ENCODE measurements at regions not wholly inside any gene's neighbourhood (a gene's known extent, or its start where the extent isn't known, plus 50 kb on each side); places are given as distances from the start of the nearest gene placed in this dataset.

- DNase-seq = no peak
- H3K27ac ChIP-seq = no peak overlapping the region
- no peaks in the 10 kb centered on the region for H3K4me1 ChIP-seq
- no peak overlapping the region for H3K4me3 ChIP-seq
- no peaks in the 10 kb centered on the region for H3K27me3 ChIP-seq
- no peak for TF ChIP-seq CTCF (IDR thresholded peaks at IDR 0.05)
- no peak for TF ChIP-seq EP300 (IDR thresholded peaks at IDR 0.05)
- TF ChIP-seq POLR2A (IDR thresholded peaks at IDR 0.05) = no peak
- no peak for TF ChIP-seq POLR2AphosphoS5 (IDR thresholded peaks at IDR 0.05)
- no peak for ATAC-seq (ENCODE audit: low FRiP score in 2 of 2)
- H3K9me3 ChIP-seq = no peaks in the 10 kb centered on the region
- WGBS, 2 donors = 67 to 75% methylated on average over 2 of the region's 2 CpGs
- no peaks in the 10 kb centered on the region for H3K36me3 ChIP-seq
Observed at GRCh38 chr3:137075020-137075419, 117.2 kb downstream of the IL20RB start.

- Histone ChIP-seq H3K4me3 (no peak overlapping the region), H3K27me3 (no peaks in the 10 kb centered on the region), H3K27ac (no peak overlapping the region), H3K4me1 (no peaks in the 10 kb centered on the region), H3K9me3 (no peaks in the 10 kb centered on the region), H3K36me3 (no peaks in the 10 kb centered on the region)
- no peak for TF ChIP-seq EP300 (IDR thresholded peaks at IDR 0.05)
- no peak for TF ChIP-seq POLR2A (IDR thresholded peaks at IDR 0.05)
- TF ChIP-seq CTCF (IDR thresholded peaks at IDR 0.05) = no peak
- no peak for TF ChIP-seq POLR2AphosphoS5 (IDR thresholded peaks at IDR 0.05)
- DNase-seq (no peak), ATAC-seq (ENCODE audit: low FRiP score in 2 of 2) (no peak)
- WGBS, 2 donors = 82 to 83% methylated on average over 2 of the region's 2 CpGs
Observed at GRCh38 chr3:137078040-137078439, 120.3 kb downstream of the IL20RB start.

- DNase-seq (no peak), ATAC-seq (ENCODE audit: low FRiP score in 2 of 2) (no peak)
- H3K36me3 ChIP-seq = no peaks in the 10 kb centered on the region
- WGBS, 2 donors = 91 to 93% methylated on average over 2 of the region's 2 CpGs
- no peak for TF ChIP-seq POLR2A (IDR thresholded peaks at IDR 0.05)
- TF ChIP-seq EP300 (IDR thresholded peaks at IDR 0.05) = no peak
- TF ChIP-seq CTCF (IDR thresholded peaks at IDR 0.05) = no peak
- no peak for TF ChIP-seq POLR2AphosphoS5 (IDR thresholded peaks at IDR 0.05)
- H3K9me3 ChIP-seq = no peaks in the 10 kb centered on the region
- no peaks in the 10 kb centered on the region for H3K4me1 ChIP-seq
- no peak overlapping the region for H3K4me3 ChIP-seq
- no peak overlapping the region for H3K27ac ChIP-seq
- H3K27me3 ChIP-seq = no peaks in the 10 kb centered on the region
Observed at GRCh38 chr3:137079571-137079970, 121.8 kb downstream of the IL20RB start.

GRCh38 chr3:137081711-137082110 is 123.9 kb downstream of the IL20RB start:
- Histone ChIP-seq H3K9me3 (no peaks in the 10 kb centered on the region), H3K27ac (no peak overlapping the region), H3K4me3 (no peak overlapping the region), H3K36me3 (no peaks in the 10 kb centered on the region), H3K27me3 (no peaks in the 10 kb centered on the region), H3K4me1 (no peaks in the 10 kb centered on the region)
- whole genome bisulfite sequencing, 2 donors = 72 to 80% methylated on average over 3 of the region's 3 CpGs
- ATAC-seq (ENCODE audit: low FRiP score in 2 of 2) = no peak
- no peak for DNase-seq
- TF ChIP-seq EP300 (IDR thresholded peaks at IDR 0.05) (no peak), POLR2A (IDR thresholded peaks at IDR 0.05) (no peak), POLR2AphosphoS5 (IDR thresholded peaks at IDR 0.05) (no peak), CTCF (IDR thresholded peaks at IDR 0.05) (no peak)

- no peak overlapping the region for H3K4me3 ChIP-seq
- DNase-seq (no peak), ATAC-seq (ENCODE audit: low FRiP score in 2 of 2) (no peak)
- no peaks in the 10 kb centered on the region for H3K9me3 ChIP-seq
- no peaks in the 10 kb centered on the region for H3K4me1 ChIP-seq
- WGBS, 2 donors = 93 to 96% methylated on average over 2 of the region's 2 CpGs
- H3K27ac ChIP-seq = no peak overlapping the region
- H3K27me3 ChIP-seq = no peaks in the 10 kb centered on the region
- H3K36me3 ChIP-seq = no peaks in the 10 kb centered on the region
- TF ChIP-seq EP300 (IDR thresholded peaks at IDR 0.05) (no peak), CTCF (IDR thresholded peaks at IDR 0.05) (no peak), POLR2A (IDR thresholded peaks at IDR 0.05) (no peak), POLR2AphosphoS5 (IDR thresholded peaks at IDR 0.05) (no peak)
Observed at GRCh38 chr3:137082763-137083162, 125.0 kb downstream of the IL20RB start.

Measured in upper lobe of left lung (tissue), 6 donors.